A673 (cell line): ENCODE measurements at regions not wholly inside any gene's neighbourhood (a gene's known extent, or its start where the extent isn't known, plus 50 kb on each side); places are given as distances from the start of the nearest gene placed in this dataset.

Experiments used
- BruUV-seq: library from RNA; stranded (reverse); fragments of 400-500 nt; replicated peaks from 2 replicates; lab custom pipeline; 2021; lab: Mats Ljungman, UMichigan
- CTCF ChIA-PET: fragments of 300-600 bp; sonication (Branson Sonifier 250); formaldehyde crosslinking; loops from one replicate; lab custom pipeline; 2022; ENCODE audit warnings: antibody characterized with exemption; lab: Charles Lee
- POLR2A ChIA-PET: fragments of 300-600 bp; sonication (Branson Sonifier 250); formaldehyde crosslinking; loops from one replicate; lab custom pipeline; 2022; ENCODE audit warnings: antibody characterized with exemption; ENCODE audit not compliant: low non-redundant PET; lab: Charles Lee
- DNase-seq: peaks from one replicate; pipeline ENCODE4 v3.0.0-alpha.2; 2015; ENCODE audit warnings: low spot score
- H3K27ac ChIP-seq: fragments of 200-600 bp; sonication (generic); 2 replicates; pipeline ENCODE4 v1.5.1; 2016; ENCODE audit warnings: mixed run types, low read depth, mild to moderate bottlenecking, mixed read lengths, antibody characterized with exemption, low read length; ENCODE audit not compliant: poor library complexity, severe bottlenecking
- H3K27me3 ChIP-seq: fragments of 200-600 bp; sonication (generic); replicated peaks from 2 replicates; pipeline ENCODE4 v1.6.1; 2017; ENCODE audit warnings: mixed run types, low read depth, mild to moderate bottlenecking, mixed read lengths, antibody characterized with exemption, low read length; ENCODE audit not compliant: insufficient read depth, poor library complexity
- H3K36me3 ChIP-seq: fragments of 200-600 bp; sonication (generic); 2 replicates; pipeline ENCODE4 v1.6.1; 2016; ENCODE audit warnings: mixed run types, mild to moderate bottlenecking, mixed read lengths, antibody characterized with exemption, low read length; ENCODE audit not compliant: insufficient read depth, poor library complexity, severe bottlenecking
- H3K4me1 ChIP-seq: fragments of 200-600 bp; sonication (generic); 2 replicates; pipeline ENCODE4 v1.6.1; 2017; ENCODE audit warnings: mixed run types, mild to moderate bottlenecking, mixed read lengths, antibody characterized with exemption, low read length; ENCODE audit not compliant: insufficient read depth, poor library complexity, severe bottlenecking
- H3K4me3 ChIP-seq: fragments of 200-600 bp; sonication (generic); 2 replicates; pipeline ENCODE4 v1.5.1; 2016; ENCODE audit warnings: low read depth, mixed run types, mild to moderate bottlenecking, mixed read lengths, low read length; ENCODE audit not compliant: poor library complexity, severe bottlenecking
- H3K9me3 ChIP-seq: fragments of 200-600 bp; sonication (generic); 2 replicates; pipeline ENCODE4 v1.6.1; 2016; ENCODE audit warnings: mixed run types, low read depth, mild to moderate bottlenecking, mixed read lengths, antibody characterized with exemption, low read length; ENCODE audit not compliant: poor library complexity, severe bottlenecking
- CTCF ChIP-seq: fragments of 300-800, 200-600 bp; sonication (generic); conservative IDR thresholded peaks from 2 replicates; pipeline ENCODE4 v1.5.1; 2017; ENCODE audit warnings: low read depth, mild to moderate bottlenecking, antibody characterized with exemption, low read length, moderate library complexity, mixed read lengths
- EZH2 ChIP-seq: fragments of 200-600 bp; sonication (generic); IDR thresholded peaks from 2 replicates; pipeline ENCODE4 v1.6.1; 2017; ENCODE audit warnings: borderline replicate concordance, low read depth, mild to moderate bottlenecking, mixed read lengths, antibody characterized with exemption, low read length; ENCODE audit not compliant: poor library complexity, severe bottlenecking
- intact Hi-C: fragments of 100-400 bp; cut with micrococcal nuclease; formaldehyde crosslinking; loops from one replicate; pipeline ENCODE4 v1.10.0; 2022; ENCODE audit not compliant: unreplicated experiment

- POLR2A ChIA-PET, result no interaction called here
- Histone ChIP-seq H3K36me3 (no peaks in the 10 kb centered on the region), H3K9me3 (no peaks in the 10 kb centered on the region), H3K27ac (no peak overlapping the region), H3K4me1 (no peaks in the 10 kb centered on the region), H3K4me3 (no peak overlapping the region), H3K27me3 (no peaks in the 10 kb centered on the region)
- intact Hi-C loops, result no loop called here
- no peak for DNase-seq
- TF ChIP-seq EZH2 (no peak), CTCF (no peak)
- no TSS peak for BruUV-seq
- CTCF ChIA-PET, result no interaction called here
Observed at GRCh38 chr6:94041945-94042709, 622.8 kb upstream of the EPHA7 start.

GRCh38 chr6:94036024-94036423, 616.7 kb upstream of the EPHA7 start:
- H3K27me3 ChIP-seq, result no peaks in the 10 kb centered on the region
- no TSS peak for BruUV-seq
- H3K27ac ChIP-seq, result no peak overlapping the region
- H3K4me3 ChIP-seq, result no peak overlapping the region
- no peak for TF ChIP-seq CTCF
- TF ChIP-seq EZH2, result no peak
- H3K36me3 ChIP-seq, result no peaks in the 10 kb centered on the region
- H3K4me1 ChIP-seq, result no peaks in the 10 kb centered on the region
- CTCF ChIA-PET, result no interaction called here
- DNase-seq, result no peak
- POLR2A ChIA-PET, result no interaction called here
- H3K9me3 ChIP-seq, result peaks cover 10% of the 10 kb centered on the region
- intact Hi-C loops, result no loop called here

GRCh38 chr6:94027374-94027773, 608.0 kb upstream of the EPHA7 start:
- no peaks in the 10 kb centered on the region for H3K4me1 ChIP-seq
- no peaks in the 10 kb centered on the region for H3K9me3 ChIP-seq
- intact Hi-C loops, result no loop called here
- no peak for DNase-seq
- no peaks in the 10 kb centered on the region for H3K27me3 ChIP-seq
- ChIA-PET POLR2A (no interaction called here), CTCF (no interaction called here)
- BruUV-seq, result no TSS peak
- TF ChIP-seq EZH2 (no peak), CTCF (no peak)
- H3K4me3 ChIP-seq, result no peak overlapping the region
- H3K27ac ChIP-seq, result no peak overlapping the region
- H3K36me3 ChIP-seq, result no peaks in the 10 kb centered on the region
